ENCODE measurements at regions not wholly inside any gene's neighbourhood (a gene's known extent, or its start where the extent isn't known, plus 50 kb on each side); places are given as distances from the start of the nearest gene placed in this dataset.

DNA sequence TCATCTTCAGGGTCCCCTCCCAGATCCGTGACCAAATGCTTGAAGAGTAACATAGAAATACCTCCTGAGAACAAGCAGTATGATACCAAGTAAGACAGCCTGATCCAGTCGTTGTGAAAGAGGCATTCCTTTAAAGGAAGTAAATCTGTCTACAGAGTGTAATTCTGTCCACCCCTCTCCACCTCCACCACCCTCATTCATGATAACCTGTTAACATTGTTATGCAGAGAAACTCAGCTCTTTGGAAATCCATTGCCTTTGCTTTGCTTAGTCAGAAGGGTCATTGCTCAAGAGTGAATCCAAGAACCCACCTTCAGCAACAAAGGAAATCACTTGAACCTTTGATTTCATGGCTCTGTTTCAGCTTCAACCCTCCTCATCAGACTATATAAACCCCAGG is 155.6 kb downstream of the CYP26B1 start:
- TF ChIP-seq, protein P1, sequence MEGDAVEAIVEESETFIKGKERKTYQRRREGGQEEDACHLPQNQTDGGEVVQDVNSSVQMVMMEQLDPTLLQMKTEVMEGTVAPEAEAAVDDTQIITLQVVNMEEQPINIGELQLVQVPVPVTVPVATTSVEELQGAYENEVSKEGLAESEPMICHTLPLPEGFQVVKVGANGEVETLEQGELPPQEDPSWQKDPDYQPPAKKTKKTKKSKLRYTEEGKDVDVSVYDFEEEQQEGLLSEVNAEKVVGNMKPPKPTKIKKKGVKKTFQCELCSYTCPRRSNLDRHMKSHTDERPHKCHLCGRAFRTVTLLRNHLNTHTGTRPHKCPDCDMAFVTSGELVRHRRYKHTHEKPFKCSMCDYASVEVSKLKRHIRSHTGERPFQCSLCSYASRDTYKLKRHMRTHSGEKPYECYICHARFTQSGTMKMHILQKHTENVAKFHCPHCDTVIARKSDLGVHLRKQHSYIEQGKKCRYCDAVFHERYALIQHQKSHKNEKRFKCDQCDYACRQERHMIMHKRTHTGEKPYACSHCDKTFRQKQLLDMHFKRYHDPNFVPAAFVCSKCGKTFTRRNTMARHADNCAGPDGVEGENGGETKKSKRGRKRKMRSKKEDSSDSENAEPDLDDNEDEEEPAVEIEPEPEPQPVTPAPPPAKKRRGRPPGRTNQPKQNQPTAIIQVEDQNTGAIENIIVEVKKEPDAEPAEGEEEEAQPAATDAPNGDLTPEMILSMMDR (IDR thresholded peaks at IDR 0.05): no peak
- no peak for TF ChIP-seq EZH2 (IDR thresholded peaks at IDR 0.05)

Data from neural progenitor cell (in vitro differentiated cells).